ENCODE measurements at regions not wholly inside any gene's neighbourhood (a gene's known extent, or its start where the extent isn't known, plus 50 kb on each side); places are given as distances from the start of the nearest gene placed in this dataset.

GRCh38 chr9:24286761-24287160 lies 258.9 kb downstream of the IZUMO3 start:
- no peak for TF ChIP-seq CTCF (conservative IDR thresholded peaks at IDR 0.05 in 1 of 2, IDR thresholded peaks at IDR 0.05 in 1 of 2; ENCODE audit: extremely low read depth in 1 of 2, insufficient read depth in 1 of 2, low read depth in 1 of 2, low read length in 2 of 2)
- no peak for TF ChIP-seq EZH2 (IDR thresholded peaks at IDR 0.05; ENCODE audit: borderline replicate concordance, low read length)

Measured in mammary epithelial cell (primary cell).